ENCODE measurements at regions not wholly inside any gene's neighbourhood (a gene's known extent, or its start where the extent isn't known, plus 50 kb on each side); places are given as distances from the start of the nearest gene placed in this dataset.
A peak's percentile ranks its signal among the peaks of the same experiment; 100 is the strongest.

DNA sequence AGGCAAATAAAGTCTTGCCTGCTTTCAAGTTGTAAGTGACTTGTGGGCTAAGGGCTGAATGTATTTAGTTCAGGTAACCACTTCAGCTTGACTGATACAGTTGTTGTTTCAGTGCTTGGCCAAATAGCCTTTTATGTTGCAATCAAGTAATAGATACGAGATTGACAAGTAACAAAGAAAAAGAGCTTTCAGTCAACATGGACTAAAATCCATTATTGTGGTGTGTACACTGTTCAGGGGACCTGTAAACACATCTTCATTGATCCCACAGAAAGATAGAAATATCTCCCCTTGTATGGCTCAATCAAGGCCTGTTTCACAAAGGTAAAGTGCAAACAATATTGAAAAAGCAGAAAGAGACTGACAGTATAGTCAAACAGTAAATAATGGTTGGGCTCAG lies 224.8 kb upstream of the TMCO5A start:
- ATAC-seq = no peak
- no peak for DNase-seq
- Mint-ChIP-seq H3K27ac (no peak overlapping the region), H3K4me1 (no peaks in the 10 kb centered on the region), H3K9me3 (peaks cover 0 to 12% (median 5%) of the 10 kb centered on the region in 9 donors), H3K4me3 (no peak overlapping the region), H3K27me3 (peaks cover 0 to 11% (median 8%) of the 10 kb centered on the region in 5 donors), H3K36me3 (peaks cover 0 to 7% (median 0%) of the 10 kb centered on the region in 3 donors)
- POLR2A ChIA-PET = no interaction called here

GRCh38 chr15:37715101-37715500 lies 219.3 kb upstream of the TMCO5A start:
- H3K27ac Mint-ChIP-seq = no peak overlapping the region
- DNase-seq (no peak), ATAC-seq (no peak)
- peaks cover 0 to 15% (median 10%) of the 10 kb centered on the region in 9 donors for H3K9me3 Mint-ChIP-seq
- POLR2A ChIA-PET = no interaction called here
- peaks cover 0 to 5% (median 2%) of the 10 kb centered on the region in 5 donors for H3K27me3 Mint-ChIP-seq
- no peaks in the 10 kb centered on the region for H3K4me1 Mint-ChIP-seq
- peaks cover 0 to 7% (median 0%) of the 10 kb centered on the region in 3 donors for H3K36me3 Mint-ChIP-seq
- no peak overlapping the region for H3K4me3 Mint-ChIP-seq

DNA sequence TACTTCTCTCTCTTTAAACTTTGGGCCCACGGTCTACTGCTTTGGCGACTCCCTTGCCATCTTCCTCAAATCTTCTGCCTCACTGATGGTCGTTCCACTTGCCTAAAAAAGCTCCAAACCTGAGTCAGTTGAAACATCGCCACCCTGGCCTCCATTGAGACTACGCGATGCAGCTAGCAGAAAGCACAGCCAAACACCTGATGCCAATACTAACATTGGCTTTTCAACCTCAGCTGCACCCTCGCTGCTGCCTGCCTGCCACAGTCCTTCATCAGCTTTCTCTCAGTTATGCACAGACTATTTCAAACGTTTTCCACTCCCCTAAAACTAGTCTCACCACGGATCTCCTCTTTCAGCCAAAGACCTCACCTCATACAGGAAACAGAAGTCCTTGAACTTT lies 214.2 kb upstream of the TMCO5A start:
- H3K4me1 Mint-ChIP-seq = no peaks in the 10 kb centered on the region
- ATAC-seq (no peak), DNase-seq (no peak)
- POLR2A ChIA-PET = no interaction called here
- no peaks in the 10 kb centered on the region for H3K36me3 Mint-ChIP-seq
- no peak overlapping the region for H3K27ac Mint-ChIP-seq
- H3K4me3 Mint-ChIP-seq = no peak overlapping the region
- H3K27me3 Mint-ChIP-seq = peaks cover 0 to 6% (median 2%) of the 10 kb centered on the region in 5 donors
- peaks cover 0 to 10% (median 0%) of the 10 kb centered on the region in 9 donors for H3K9me3 Mint-ChIP-seq

GRCh38 chr15:37731146-37731746 lies 203.2 kb upstream of the TMCO5A start:
- ATAC-seq = no peak
- POLR2A ChIA-PET = no interaction called here

GRCh38 chr15:37733628-37734027 lies 200.8 kb upstream of the TMCO5A start:
- no peak for ATAC-seq
- Mint-ChIP-seq H3K27ac (no peak overlapping the region), H3K4me1 (no peaks in the 10 kb centered on the region), H3K27me3 (peaks cover 0 to 17% (median 0%) of the 10 kb centered on the region in 5 donors), H3K36me3 (no peaks in the 10 kb centered on the region), H3K4me3 (no peak overlapping the region), H3K9me3 (peaks cover 0 to 4% (median 0%) of the 10 kb centered on the region in 9 donors)
- POLR2A ChIA-PET = no interaction called here
- DNase-seq = no peak

More at GRCh38 chr15:37731146-37731746, 203.2 kb upstream of the TMCO5A start:
- no peak overlapping the region for H3K4me3 Mint-ChIP-seq
- DNase-seq = no peak
- peaks cover 0 to 18% (median 3%) of the 10 kb centered on the region in 5 donors for H3K27me3 Mint-ChIP-seq
- H3K36me3 Mint-ChIP-seq = no peaks in the 10 kb centered on the region
- H3K9me3 Mint-ChIP-seq = no peaks in the 10 kb centered on the region
- H3K4me1 Mint-ChIP-seq = no peaks in the 10 kb centered on the region
- H3K27ac Mint-ChIP-seq = no peak overlapping the region

GRCh38 chr15:37740623-37741141 lies 193.8 kb upstream of the TMCO5A start:
- H3K9me3 Mint-ChIP-seq = peaks cover 0 to 12% (median 3%) of the 10 kb centered on the region in 9 donors
- DNase-seq = no peak
- H3K27ac Mint-ChIP-seq = no peak overlapping the region
- POLR2A ChIA-PET = no interaction called here
- peaks cover 0 to 37% (median 3%) of the 10 kb centered on the region in 5 donors for H3K27me3 Mint-ChIP-seq
- no peak overlapping the region for H3K4me3 Mint-ChIP-seq
- no peaks in the 10 kb centered on the region for H3K4me1 Mint-ChIP-seq
- ATAC-seq = no peak
- H3K36me3 Mint-ChIP-seq = no peaks in the 10 kb centered on the region

GRCh38 chr15:37743826-37744225 lies 190.6 kb upstream of the TMCO5A start:
- DNase-seq (no peak), ATAC-seq (no peak)
- Mint-ChIP-seq H3K9me3 (peaks cover 2 to 29% (median 12%) of the 10 kb centered on the region in 9 donors), H3K27me3 (peaks cover 0 to 39% (median 8%) of the 10 kb centered on the region in 5 donors), H3K4me1 (no peaks in the 10 kb centered on the region), H3K4me3 (no peak overlapping the region), H3K36me3 (peaks cover 0 to 8% (median 0%) of the 10 kb centered on the region in 3 donors), H3K27ac (no peak overlapping the region)
- POLR2A ChIA-PET = no interaction called here

GRCh38 chr15:37744521-37744920 lies 189.9 kb upstream of the TMCO5A start:
- Mint-ChIP-seq H3K27me3 (peaks cover 0 to 37% (median 8%) of the 10 kb centered on the region in 5 donors), H3K27ac (no peak overlapping the region), H3K9me3 (peaks cover 2 to 35% (median 14%) of the 10 kb centered on the region in 9 donors), H3K4me1 (no peaks in the 10 kb centered on the region), H3K4me3 (no peak overlapping the region), H3K36me3 (peaks cover 0 to 8% (median 0%) of the 10 kb centered on the region in 3 donors)
- DNase-seq (no peak), ATAC-seq (no peak)
- POLR2A ChIA-PET = no interaction called here

GRCh38 chr15:37751401-37751800 lies 183.0 kb upstream of the TMCO5A start:
- no peak for ATAC-seq
- POLR2A ChIA-PET = no interaction called here

GRCh38 chr15:37756407-37756806 lies 178.0 kb upstream of the TMCO5A start:
- ATAC-seq = no peak
- DNase-seq = no peak
- Mint-ChIP-seq H3K4me3 (no peak overlapping the region), H3K9me3 (peaks cover 0 to 3% (median 0%) of the 10 kb centered on the region in 9 donors), H3K27ac (no peak overlapping the region), H3K27me3 (peaks cover 0 to 5% (median 0%) of the 10 kb centered on the region in 5 donors), H3K36me3 (no peaks in the 10 kb centered on the region), H3K4me1 (no peaks in the 10 kb centered on the region)
- POLR2A ChIA-PET = no interaction called here

More at GRCh38 chr15:37751401-37751800, 183.0 kb upstream of the TMCO5A start:
- Mint-ChIP-seq H3K27me3 (peaks cover 0 to 2% (median 0%) of the 10 kb centered on the region in 5 donors), H3K4me1 (no peaks in the 10 kb centered on the region), H3K4me3 (no peak overlapping the region), H3K36me3 (peaks cover 0 to 5% (median 0%) of the 10 kb centered on the region in 3 donors), H3K27ac (no peak overlapping the region), H3K9me3 (peaks cover 0 to 28% (median 9%) of the 10 kb centered on the region in 9 donors)
- no peak for DNase-seq

GRCh38 chr15:37758412-37758811 lies 176.0 kb upstream of the TMCO5A start:
- peaks cover 0 to 5% (median 0%) of the 10 kb centered on the region in 5 donors for H3K27me3 Mint-ChIP-seq
- DNase-seq = no peak
- ATAC-seq = no peak
- POLR2A ChIA-PET = no interaction called here
- H3K4me1 Mint-ChIP-seq = no peaks in the 10 kb centered on the region
- H3K27ac Mint-ChIP-seq = no peak overlapping the region
- H3K36me3 Mint-ChIP-seq = no peaks in the 10 kb centered on the region
- H3K4me3 Mint-ChIP-seq = no peak overlapping the region
- H3K9me3 Mint-ChIP-seq = no peaks in the 10 kb centered on the region

- no peaks in the 10 kb centered on the region for H3K36me3 Mint-ChIP-seq
- peak in 4 of 10 donors; percentile 2 to 17 (median 8) for DNase-seq
- H3K27ac Mint-ChIP-seq = no peak overlapping the region
- no peak overlapping the region for H3K4me3 Mint-ChIP-seq
- no peak for ATAC-seq
- H3K9me3 Mint-ChIP-seq = no peaks in the 10 kb centered on the region
- POLR2A ChIA-PET = no interaction called here
- peaks cover 0 to 4% (median 2%) of the 10 kb centered on the region in 5 donors for H3K27me3 Mint-ChIP-seq
- H3K4me1 Mint-ChIP-seq = peaks cover 0 to 17% (median 12%) of the 10 kb centered on the region in 4 donors
Measured at GRCh38 chr15:37764733-37765191, 169.7 kb upstream of the TMCO5A start.

DNA sequence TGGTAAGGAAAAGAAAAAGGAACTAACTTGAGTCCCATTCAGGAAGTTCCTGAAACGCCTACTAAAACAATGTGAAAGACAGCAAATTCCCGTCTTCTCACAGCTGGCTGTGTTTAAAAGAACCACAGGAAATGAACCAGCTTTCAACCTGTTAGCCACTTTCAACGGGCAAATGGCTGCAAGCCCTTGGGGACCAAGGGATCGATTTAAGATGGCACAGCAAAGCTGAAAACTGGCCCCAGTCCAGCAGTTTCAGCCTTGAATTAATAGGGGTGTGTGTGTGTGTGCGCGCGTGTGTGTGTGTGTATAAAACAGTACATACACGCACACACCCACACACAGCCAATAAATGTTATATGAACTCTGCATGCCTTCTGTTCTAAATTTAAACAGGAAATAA lies 168.7 kb upstream of the TMCO5A start:
- ATAC-seq (no peak), DNase-seq (no peak)
- Mint-ChIP-seq H3K27ac (no peak overlapping the region), H3K9me3 (no peaks in the 10 kb centered on the region), H3K4me1 (peaks cover 0 to 17% (median 12%) of the 10 kb centered on the region in 4 donors), H3K27me3 (peaks cover 0 to 4% (median 2%) of the 10 kb centered on the region in 5 donors), H3K4me3 (peak overlapping the region in 4 of 10 donors; percentile 2 to 34 (median 18)), H3K36me3 (no peaks in the 10 kb centered on the region)
- POLR2A ChIA-PET = no interaction called here

Measured in naive thymus-derived CD8-positive, alpha-beta T cell (primary cell).